GM23338 (cell line): ENCODE measurements at regions not wholly inside any gene's neighbourhood (a gene's known extent, or its start where the extent isn't known, plus 50 kb on each side); places are given as distances from the start of the nearest gene placed in this dataset.

Experiments used
- CTCF ChIP-seq, 2 experiments: fragments of 200-600 bp in 1 of 2; sonication (generic) in 1 of 2; conservative IDR thresholded peaks; 2 replicates each; pipeline versions ENCODE4 v1.5.1 to v1.6.1; 2016 to 2017; ENCODE audit warnings: antibody characterized with exemption in 2 of 2, low read depth in 2 of 2, mild to moderate bottlenecking in 2 of 2, moderate library complexity in 1 of 2
- EZH2 ChIP-seq: fragments of 200-600 bp; sonication (generic); IDR thresholded peaks from one replicate; pipeline ENCODE4 v1.8.0; 2017; ENCODE audit warnings: antibody characterized with exemption, mild to moderate bottlenecking, low read depth; ENCODE audit not compliant: unreplicated experiment
- POLR2AphosphoS5 ChIP-seq: IDR thresholded peaks from 2 replicates; pipeline ENCODE4 v1.6.1; 2016; ENCODE audit warnings: antibody characterized with exemption, low read depth

- TF ChIP-seq POLR2AphosphoS5 (no peak), CTCF (conservative IDR thresholded peaks at IDR 0.05; ENCODE audit: low read depth in 2 of 2) (no peak), EZH2 (no peak)
Measured at GRCh38 chr4:19739101-19739651, 512.5 kb upstream of the SLIT2 start.
